ENCODE measurements at regions not wholly inside any gene's neighbourhood (a gene's known extent, or its start where the extent isn't known, plus 50 kb on each side); places are given as distances from the start of the nearest gene placed in this dataset.

DNA sequence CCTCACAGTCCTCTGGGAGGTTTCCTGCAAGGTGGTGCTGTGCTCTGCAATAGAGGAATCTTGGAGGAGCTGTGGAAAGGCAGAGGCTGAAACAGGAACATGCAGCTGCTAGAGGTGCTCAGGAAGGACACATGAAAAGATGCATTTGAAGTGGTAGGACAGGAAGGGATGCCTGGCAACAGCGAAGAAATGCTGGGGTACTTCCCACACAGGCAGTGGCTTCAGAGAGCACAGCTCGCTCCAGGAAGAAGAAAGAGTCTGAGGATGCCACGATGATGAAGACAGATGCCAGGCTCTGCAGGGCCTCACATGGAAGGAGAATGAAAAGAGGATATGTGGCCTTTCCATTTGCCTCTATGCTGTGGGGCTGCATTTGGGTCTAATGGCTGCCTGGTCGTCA is 77.0 kb upstream of the TMEM72 start:
- Mint-ChIP-seq H3K27me3 (ENCODE audit: unreplicated experiment) (no peaks in the 10 kb centered on the region), H3K9me3 (ENCODE audit: low read depth, unreplicated experiment) (peaks cover 2% of the 10 kb centered on the region), H3K36me3 (ENCODE audit: insufficient read depth, unreplicated experiment) (no peaks in the 10 kb centered on the region), H3K27ac (ENCODE audit: unreplicated experiment) (no peak overlapping the region), H3K4me3 (ENCODE audit: low read depth, unreplicated experiment) (no peak overlapping the region), H3K4me1 (ENCODE audit: low read depth, unreplicated experiment) (peaks cover 21% of the 10 kb centered on the region)
- TF ChIP-seq, protein P1, sequence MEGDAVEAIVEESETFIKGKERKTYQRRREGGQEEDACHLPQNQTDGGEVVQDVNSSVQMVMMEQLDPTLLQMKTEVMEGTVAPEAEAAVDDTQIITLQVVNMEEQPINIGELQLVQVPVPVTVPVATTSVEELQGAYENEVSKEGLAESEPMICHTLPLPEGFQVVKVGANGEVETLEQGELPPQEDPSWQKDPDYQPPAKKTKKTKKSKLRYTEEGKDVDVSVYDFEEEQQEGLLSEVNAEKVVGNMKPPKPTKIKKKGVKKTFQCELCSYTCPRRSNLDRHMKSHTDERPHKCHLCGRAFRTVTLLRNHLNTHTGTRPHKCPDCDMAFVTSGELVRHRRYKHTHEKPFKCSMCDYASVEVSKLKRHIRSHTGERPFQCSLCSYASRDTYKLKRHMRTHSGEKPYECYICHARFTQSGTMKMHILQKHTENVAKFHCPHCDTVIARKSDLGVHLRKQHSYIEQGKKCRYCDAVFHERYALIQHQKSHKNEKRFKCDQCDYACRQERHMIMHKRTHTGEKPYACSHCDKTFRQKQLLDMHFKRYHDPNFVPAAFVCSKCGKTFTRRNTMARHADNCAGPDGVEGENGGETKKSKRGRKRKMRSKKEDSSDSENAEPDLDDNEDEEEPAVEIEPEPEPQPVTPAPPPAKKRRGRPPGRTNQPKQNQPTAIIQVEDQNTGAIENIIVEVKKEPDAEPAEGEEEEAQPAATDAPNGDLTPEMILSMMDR (IDR thresholded peaks at IDR 0.05; ENCODE audit: unreplicated experiment) = no peak
- CTCF ChIA-PET = no interaction called here
- intact Hi-C loops (cut with micrococcal nuclease; ENCODE audit: unreplicated experiment) = no loop called here
- BruUV-seq (replicated peaks) = no TSS peak
- DNase-seq = no peak

DNA sequence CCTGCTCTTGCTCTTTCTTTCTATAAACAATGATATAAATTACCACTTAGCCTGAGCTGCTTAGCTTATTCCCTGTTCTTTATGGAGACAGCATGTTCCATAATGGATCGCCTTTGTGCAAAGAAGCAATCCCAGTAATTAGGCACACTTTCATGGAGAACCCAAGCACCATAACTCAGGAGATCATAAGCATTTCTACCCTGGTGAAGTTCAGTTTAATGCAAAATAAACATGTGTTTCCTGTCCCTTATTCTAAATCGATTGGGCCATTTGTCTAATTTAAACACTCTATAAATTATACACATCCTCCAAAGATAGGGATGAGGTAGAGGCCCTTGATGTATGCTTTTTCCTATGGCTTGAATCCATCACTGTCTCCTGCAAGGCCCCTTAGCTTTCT is 75.8 kb upstream of the TMEM72 start:
- TF ChIP-seq, protein P1 (IDR thresholded peaks at IDR 0.05; ENCODE audit: unreplicated experiment) = no peak
- Mint-ChIP-seq H3K4me1 (ENCODE audit: low read depth, unreplicated experiment) (peaks cover 10% of the 10 kb centered on the region), H3K27me3 (ENCODE audit: unreplicated experiment) (no peaks in the 10 kb centered on the region), H3K9me3 (ENCODE audit: low read depth, unreplicated experiment) (peaks cover 2% of the 10 kb centered on the region), H3K4me3 (ENCODE audit: low read depth, unreplicated experiment) (no peak overlapping the region), H3K36me3 (ENCODE audit: insufficient read depth, unreplicated experiment) (no peaks in the 10 kb centered on the region), H3K27ac (ENCODE audit: unreplicated experiment) (no peak overlapping the region)
- no TSS peak for BruUV-seq (replicated peaks)
- intact Hi-C loops (cut with micrococcal nuclease; ENCODE audit: unreplicated experiment) = no loop called here
- DNase-seq = no peak
- CTCF ChIA-PET = no interaction called here

DNA sequence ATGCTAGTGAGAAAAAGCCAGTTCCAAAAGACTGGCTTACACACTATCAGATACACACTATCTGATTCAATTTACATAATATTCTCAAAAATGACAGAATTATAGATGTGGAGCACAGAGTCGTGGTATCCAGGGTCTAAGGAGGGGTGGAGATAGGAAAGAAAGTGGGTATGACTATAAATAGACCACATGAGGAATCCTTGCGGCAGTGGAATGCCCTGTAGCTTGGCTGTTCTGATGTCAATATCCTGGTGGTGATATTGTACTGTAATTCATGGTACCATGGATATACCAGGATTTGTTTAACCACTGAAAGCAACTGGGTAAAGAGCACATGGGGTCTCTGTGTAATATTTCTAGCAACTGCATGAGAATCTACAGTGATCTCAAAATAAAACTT is 67.7 kb upstream of the TMEM72 start:
- no peak for DNase-seq
- H3K4me1 Mint-ChIP-seq (ENCODE audit: low read depth, unreplicated experiment) = no peaks in the 10 kb centered on the region
- H3K27me3 Mint-ChIP-seq (ENCODE audit: unreplicated experiment) = peaks cover 45% of the 10 kb centered on the region
- no peaks in the 10 kb centered on the region for H3K9me3 Mint-ChIP-seq (ENCODE audit: low read depth, unreplicated experiment)
- TF ChIP-seq, protein P1 (IDR thresholded peaks at IDR 0.05; ENCODE audit: unreplicated experiment) = no peak
- H3K4me3 Mint-ChIP-seq (ENCODE audit: low read depth, unreplicated experiment) = no peak overlapping the region
- intact Hi-C loops (cut with micrococcal nuclease; ENCODE audit: unreplicated experiment) = no loop called here
- BruUV-seq (replicated peaks) = no TSS peak
- no peaks in the 10 kb centered on the region for H3K36me3 Mint-ChIP-seq (ENCODE audit: insufficient read depth, unreplicated experiment)
- CTCF ChIA-PET = no interaction called here
- no peak overlapping the region for H3K27ac Mint-ChIP-seq (ENCODE audit: unreplicated experiment)

DNA sequence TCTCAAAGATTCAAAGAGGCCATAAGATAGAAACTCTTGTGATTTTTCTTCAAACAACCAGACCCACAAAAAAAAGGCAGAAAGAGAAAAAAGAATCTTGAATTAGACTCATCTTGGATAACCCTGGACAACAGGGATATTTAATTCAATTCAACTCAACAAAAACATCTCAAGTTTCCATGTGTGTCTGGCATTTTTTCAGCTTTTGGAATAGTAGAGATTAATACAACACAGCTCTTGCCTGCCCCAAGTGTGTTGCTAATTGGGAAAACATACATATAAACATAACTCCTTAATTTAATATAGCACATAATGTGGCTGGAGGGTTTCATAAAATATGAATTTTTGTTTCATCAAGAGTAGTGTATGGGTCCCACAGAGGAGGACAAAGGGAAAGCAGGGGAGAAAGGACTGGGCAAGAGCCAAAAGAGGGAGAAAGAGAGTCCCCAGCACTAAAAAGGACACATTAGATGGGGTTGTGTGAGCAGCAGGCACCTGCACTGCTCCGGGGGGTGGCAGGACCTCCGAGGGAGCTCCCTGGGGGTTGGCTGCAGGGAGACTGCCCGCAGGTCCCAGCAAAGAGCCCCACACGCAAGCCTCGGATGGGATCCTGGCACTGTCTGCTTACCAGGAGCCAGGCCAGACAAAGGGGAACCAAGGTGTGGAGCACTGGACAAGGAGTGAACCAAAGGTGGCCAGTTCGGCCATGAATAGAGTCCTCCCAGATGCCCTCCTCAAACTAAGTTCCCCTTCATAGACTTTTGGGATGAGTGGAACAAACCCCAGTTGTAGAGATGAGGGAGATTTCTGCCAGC is 65.6 kb upstream of the TMEM72 start:
- CTCF ChIA-PET = no interaction called here
- no peaks in the 10 kb centered on the region for H3K9me3 Mint-ChIP-seq (ENCODE audit: low read depth, unreplicated experiment)
- intact Hi-C loops (cut with micrococcal nuclease; ENCODE audit: unreplicated experiment) = no loop called here
- no peak overlapping the region for H3K27ac Mint-ChIP-seq (ENCODE audit: unreplicated experiment)
- no peaks in the 10 kb centered on the region for H3K4me1 Mint-ChIP-seq (ENCODE audit: low read depth, unreplicated experiment)
- TF ChIP-seq, protein P1 (IDR thresholded peaks at IDR 0.05; ENCODE audit: unreplicated experiment) = no peak
- no peaks in the 10 kb centered on the region for H3K36me3 Mint-ChIP-seq (ENCODE audit: insufficient read depth, unreplicated experiment)
- peaks cover 55% of the 10 kb centered on the region for H3K27me3 Mint-ChIP-seq (ENCODE audit: unreplicated experiment)
- no TSS peak for BruUV-seq (replicated peaks)
- H3K4me3 Mint-ChIP-seq (ENCODE audit: low read depth, unreplicated experiment) = no peak overlapping the region
- DNase-seq = no peak

Measured in Calu3 (cell line).